GM21576 (cell line): ENCODE measurements at regions not wholly inside any gene's neighbourhood (a gene's known extent, or its start where the extent isn't known, plus 50 kb on each side); places are given as distances from the start of the nearest gene placed in this dataset.
"Not testable (repeated sequence)": the region's sequence is repeated elsewhere in the genome, so short reads cannot be mapped to it uniquely, and the experiment has no call there.

Experiments
- ATAC-seq: cut with Tn5 transposase; IDR thresholded peaks from one replicate; pipeline ENCODE4 v1.9.1; 2021; ENCODE audit warnings: mild to moderate bottlenecking, moderate library complexity; ENCODE audit not compliant: unreplicated experiment

GRCh38 chr20:29411458-29411820, 1846.0 kb upstream of the DEFB115 start:
- ATAC-seq: not testable (repeated sequence)

GRCh38 chr20:29419378-29419777, 1838.1 kb upstream of the DEFB115 start:
- ATAC-seq: no peak

GRCh38 chr20:29427201-29428060, 1830.0 kb upstream of the DEFB115 start:
- no peak for ATAC-seq

GRCh38 chr20:29430531-29430930, 1826.9 kb upstream of the DEFB115 start:
- ATAC-seq: no peak

- ATAC-seq: not testable (repeated sequence)
Measured at GRCh38 chr20:29440721-29441120, 1816.7 kb upstream of the DEFB115 start.

GRCh38 chr20:29443206-29443781, 1814.2 kb upstream of the DEFB115 start:
- not testable (repeated sequence) for ATAC-seq

- peak; percentile 94 for ATAC-seq
Measured at GRCh38 chr20:29443819-29444218, 1813.6 kb upstream of the DEFB115 start.

- peak; percentile 88 for ATAC-seq
Measured at GRCh38 chr20:29445050-29445907, 1812.2 kb upstream of the DEFB115 start.

- not testable (repeated sequence) for ATAC-seq
Measured at GRCh38 chr20:29447517-29448484, 1809.7 kb upstream of the DEFB115 start.

- ATAC-seq: no peak
Measured at GRCh38 chr20:29448806-29449470, 1808.5 kb upstream of the DEFB115 start.

- no peak for ATAC-seq
Measured at GRCh38 chr20:29452186-29452585, 1805.3 kb upstream of the DEFB115 start.

GRCh38 chr20:29456987-29457693, 1800.3 kb upstream of the DEFB115 start:
- not testable (repeated sequence) for ATAC-seq

GRCh38 chr20:29472606-29473005, 1784.9 kb upstream of the DEFB115 start:
- ATAC-seq: no peak

- not testable (repeated sequence) for ATAC-seq
Measured at GRCh38 chr20:29492840-29493239, 1764.6 kb upstream of the DEFB115 start.

GRCh38 chr20:29496767-29497166, 1760.7 kb upstream of the DEFB115 start:
- not testable (repeated sequence) for ATAC-seq

GRCh38 chr20:29497261-29497671, 1760.2 kb upstream of the DEFB115 start:
- no peak for ATAC-seq

- not testable (repeated sequence) for ATAC-seq
Measured at GRCh38 chr20:29497684-29498083, 1759.8 kb upstream of the DEFB115 start.

GRCh38 chr20:29500738-29501137, 1756.7 kb upstream of the DEFB115 start:
- not testable (repeated sequence) for ATAC-seq

- not testable (repeated sequence) for ATAC-seq
Measured at GRCh38 chr20:29514634-29515033, 1742.8 kb upstream of the DEFB115 start.
